ENCODE measurements at regions not wholly inside any gene's neighbourhood (a gene's known extent, or its start where the extent isn't known, plus 50 kb on each side); places are given as distances from the start of the nearest gene placed in this dataset.

- peak; percentile 12 for DNase-seq (ENCODE audit: low spot score)
- Histone ChIP-seq H3K9me3 (no peaks in the 10 kb centered on the region), H3K4me1 (replicated peaks) (no peaks in the 10 kb centered on the region), H3K27me3 (replicated peaks; ENCODE audit: insufficient read depth) (no peaks in the 10 kb centered on the region), H3K36me3 (no peaks in the 10 kb centered on the region), H3K4me3 (no peak overlapping the region), H3K27ac (no peak overlapping the region)
- intact Hi-C loops (cut with DNase I): no loop called here
- TF ChIP-seq, protein P1, sequence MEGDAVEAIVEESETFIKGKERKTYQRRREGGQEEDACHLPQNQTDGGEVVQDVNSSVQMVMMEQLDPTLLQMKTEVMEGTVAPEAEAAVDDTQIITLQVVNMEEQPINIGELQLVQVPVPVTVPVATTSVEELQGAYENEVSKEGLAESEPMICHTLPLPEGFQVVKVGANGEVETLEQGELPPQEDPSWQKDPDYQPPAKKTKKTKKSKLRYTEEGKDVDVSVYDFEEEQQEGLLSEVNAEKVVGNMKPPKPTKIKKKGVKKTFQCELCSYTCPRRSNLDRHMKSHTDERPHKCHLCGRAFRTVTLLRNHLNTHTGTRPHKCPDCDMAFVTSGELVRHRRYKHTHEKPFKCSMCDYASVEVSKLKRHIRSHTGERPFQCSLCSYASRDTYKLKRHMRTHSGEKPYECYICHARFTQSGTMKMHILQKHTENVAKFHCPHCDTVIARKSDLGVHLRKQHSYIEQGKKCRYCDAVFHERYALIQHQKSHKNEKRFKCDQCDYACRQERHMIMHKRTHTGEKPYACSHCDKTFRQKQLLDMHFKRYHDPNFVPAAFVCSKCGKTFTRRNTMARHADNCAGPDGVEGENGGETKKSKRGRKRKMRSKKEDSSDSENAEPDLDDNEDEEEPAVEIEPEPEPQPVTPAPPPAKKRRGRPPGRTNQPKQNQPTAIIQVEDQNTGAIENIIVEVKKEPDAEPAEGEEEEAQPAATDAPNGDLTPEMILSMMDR (IDR thresholded peaks at IDR 0.05): no peak
- TF ChIP-seq POLR2AphosphoS5 (IDR thresholded peaks at IDR 0.05): no peak
- TF ChIP-seq POLR2A (IDR thresholded peaks at IDR 0.05): no peak
Observed at GRCh38 chrX:44432641-44433040, 89.2 kb upstream of the EFHC2 start.

GRCh38 chrX:44431194-44431593, 87.7 kb upstream of the EFHC2 start:
- TF ChIP-seq, protein P1 (IDR thresholded peaks at IDR 0.05): no peak
- intact Hi-C loops (cut with DNase I): no loop called here
- Histone ChIP-seq H3K4me3 (no peak overlapping the region), H3K9me3 (no peaks in the 10 kb centered on the region), H3K27me3 (replicated peaks; ENCODE audit: insufficient read depth) (no peaks in the 10 kb centered on the region), H3K27ac (no peak overlapping the region), H3K36me3 (no peaks in the 10 kb centered on the region), H3K4me1 (replicated peaks) (no peaks in the 10 kb centered on the region)
- peak; percentile 5 for DNase-seq (ENCODE audit: low spot score)

- DNase-seq (ENCODE audit: low spot score): no peak
- TF ChIP-seq POLR2AphosphoS5 (IDR thresholded peaks at IDR 0.05): no peak
- TF ChIP-seq, protein P1 (IDR thresholded peaks at IDR 0.05): no peak
- TF ChIP-seq POLR2A (IDR thresholded peaks at IDR 0.05): no peak
- Histone ChIP-seq H3K4me1 (replicated peaks) (no peaks in the 10 kb centered on the region), H3K36me3 (no peaks in the 10 kb centered on the region), H3K27me3 (replicated peaks; ENCODE audit: insufficient read depth) (no peaks in the 10 kb centered on the region), H3K27ac (no peak overlapping the region), H3K4me3 (no peak overlapping the region), H3K9me3 (no peaks in the 10 kb centered on the region)
- intact Hi-C loops (cut with DNase I): no loop called here
- 51% methylated on average over 4 of the region's 4 CpGs for WGBS
Observed at GRCh38 chrX:44428989-44429627, 85.6 kb upstream of the EFHC2 start.

- Histone ChIP-seq H3K36me3 (no peaks in the 10 kb centered on the region), H3K4me1 (replicated peaks) (no peaks in the 10 kb centered on the region), H3K9me3 (no peaks in the 10 kb centered on the region), H3K27me3 (replicated peaks; ENCODE audit: insufficient read depth) (no peaks in the 10 kb centered on the region), H3K27ac (no peak overlapping the region), H3K4me3 (no peak overlapping the region)
- TF ChIP-seq, protein P1 (IDR thresholded peaks at IDR 0.05): no peak
- TF ChIP-seq POLR2A (IDR thresholded peaks at IDR 0.05): no peak
- no peak for TF ChIP-seq POLR2AphosphoS5 (IDR thresholded peaks at IDR 0.05)
- DNase-seq (ENCODE audit: low spot score): no peak
- WGBS: 87% methylated on average over 1 of the region's 1 CpG
- intact Hi-C loops (cut with DNase I): no loop called here
Observed at GRCh38 chrX:44422631-44423030, 79.2 kb upstream of the EFHC2 start.

- no peaks in the 10 kb centered on the region for H3K36me3 ChIP-seq
- no peaks in the 10 kb centered on the region for H3K27me3 ChIP-seq (replicated peaks; ENCODE audit: insufficient read depth)
- no peak overlapping the region for H3K27ac ChIP-seq
- H3K4me1 ChIP-seq (replicated peaks): no peaks in the 10 kb centered on the region
- 50% methylated on average over 2 of the region's 4 CpGs for WGBS
- H3K9me3 ChIP-seq: no peaks in the 10 kb centered on the region
- no peak overlapping the region for H3K4me3 ChIP-seq
- intact Hi-C loops (cut with DNase I): no loop called here
- TF ChIP-seq POLR2AphosphoS5 (IDR thresholded peaks at IDR 0.05) (no peak), POLR2A (IDR thresholded peaks at IDR 0.05) (no peak)
- TF ChIP-seq, protein P1 (IDR thresholded peaks at IDR 0.05): no peak
- peak; percentile 10 for DNase-seq (ENCODE audit: low spot score)
Observed at GRCh38 chrX:44415639-44416386, 72.3 kb upstream of the EFHC2 start.
